Glutamatergic neuron (in vitro differentiated cells): ENCODE measurements at regions not wholly inside any gene's neighbourhood (a gene's known extent, or its start where the extent isn't known, plus 50 kb on each side); places are given as distances from the start of the nearest gene placed in this dataset.

ENCODE experiments used
- DNase-seq: peaks from one replicate; pipeline ENCODE4 v3.0.0; 2022
- H3K27ac Mint-ChIP-seq: one replicate; pipeline ENCODE4 v1.8.0; 2020; ENCODE audit warnings: mild to moderate bottlenecking, mixed read lengths, inconsistent platforms; ENCODE audit not compliant: unreplicated experiment
- H3K27me3 Mint-ChIP-seq: one replicate; pipeline ENCODE4 v1.8.0; 2020; ENCODE audit warnings: mild to moderate bottlenecking, moderate library complexity, mixed read lengths, inconsistent platforms; ENCODE audit not compliant: unreplicated experiment
- H3K36me3 Mint-ChIP-seq: one replicate; pipeline ENCODE4 v1.8.0; 2020; ENCODE audit warnings: mild to moderate bottlenecking, mixed read lengths, inconsistent platforms; ENCODE audit not compliant: unreplicated experiment
- H3K4me1 Mint-ChIP-seq: one replicate; pipeline ENCODE4 v1.8.0; 2020; ENCODE audit warnings: mild to moderate bottlenecking, low read depth, mixed read lengths, inconsistent platforms; ENCODE audit not compliant: unreplicated experiment
- H3K4me3 Mint-ChIP-seq: one replicate; pipeline ENCODE4 v1.8.0; 2020; ENCODE audit warnings: mild to moderate bottlenecking, mixed read lengths, inconsistent platforms; ENCODE audit not compliant: unreplicated experiment
- H3K9me3 Mint-ChIP-seq: one replicate; pipeline ENCODE4 v1.8.0; 2020; ENCODE audit warnings: mild to moderate bottlenecking, moderate library complexity, mixed read lengths, inconsistent platforms; ENCODE audit not compliant: unreplicated experiment
- TF ChIP-seq, protein P1 (sequence below): fragments of 200-600 bp; sonication (generic); IDR thresholded peaks from one replicate; pipeline ENCODE4 v1.5.0; 2021; ENCODE audit not compliant: partially characterized antibody, unreplicated experiment

GRCh38 chr4:141346144-141346543 lies 125.4 kb downstream of the ZNF330 start:
- TF ChIP-seq, protein P1, sequence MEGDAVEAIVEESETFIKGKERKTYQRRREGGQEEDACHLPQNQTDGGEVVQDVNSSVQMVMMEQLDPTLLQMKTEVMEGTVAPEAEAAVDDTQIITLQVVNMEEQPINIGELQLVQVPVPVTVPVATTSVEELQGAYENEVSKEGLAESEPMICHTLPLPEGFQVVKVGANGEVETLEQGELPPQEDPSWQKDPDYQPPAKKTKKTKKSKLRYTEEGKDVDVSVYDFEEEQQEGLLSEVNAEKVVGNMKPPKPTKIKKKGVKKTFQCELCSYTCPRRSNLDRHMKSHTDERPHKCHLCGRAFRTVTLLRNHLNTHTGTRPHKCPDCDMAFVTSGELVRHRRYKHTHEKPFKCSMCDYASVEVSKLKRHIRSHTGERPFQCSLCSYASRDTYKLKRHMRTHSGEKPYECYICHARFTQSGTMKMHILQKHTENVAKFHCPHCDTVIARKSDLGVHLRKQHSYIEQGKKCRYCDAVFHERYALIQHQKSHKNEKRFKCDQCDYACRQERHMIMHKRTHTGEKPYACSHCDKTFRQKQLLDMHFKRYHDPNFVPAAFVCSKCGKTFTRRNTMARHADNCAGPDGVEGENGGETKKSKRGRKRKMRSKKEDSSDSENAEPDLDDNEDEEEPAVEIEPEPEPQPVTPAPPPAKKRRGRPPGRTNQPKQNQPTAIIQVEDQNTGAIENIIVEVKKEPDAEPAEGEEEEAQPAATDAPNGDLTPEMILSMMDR: peak; percentile 20

GRCh38 chr4:141347684-141348083 lies 127.0 kb downstream of the ZNF330 start:
- Mint-ChIP-seq H3K36me3 (no peaks in the 10 kb centered on the region), H3K9me3 (no peaks in the 10 kb centered on the region), H3K27ac (no peak overlapping the region), H3K4me1 (no peaks in the 10 kb centered on the region), H3K4me3 (no peak overlapping the region), H3K27me3 (no peaks in the 10 kb centered on the region)
- DNase-seq: no peak
- TF ChIP-seq, protein P1: no peak

More at GRCh38 chr4:141346144-141346543, 125.4 kb downstream of the ZNF330 start:
- Mint-ChIP-seq H3K9me3 (no peaks in the 10 kb centered on the region), H3K4me3 (no peak overlapping the region), H3K27me3 (no peaks in the 10 kb centered on the region), H3K4me1 (no peaks in the 10 kb centered on the region), H3K27ac (no peak overlapping the region), H3K36me3 (no peaks in the 10 kb centered on the region)
- no peak for DNase-seq

GRCh38 chr4:141348125-141348524 lies 127.4 kb downstream of the ZNF330 start:
- H3K9me3 Mint-ChIP-seq: no peaks in the 10 kb centered on the region
- no peak overlapping the region for H3K4me3 Mint-ChIP-seq
- no peaks in the 10 kb centered on the region for H3K27me3 Mint-ChIP-seq
- no peak overlapping the region for H3K27ac Mint-ChIP-seq
- H3K36me3 Mint-ChIP-seq: no peaks in the 10 kb centered on the region
- TF ChIP-seq, protein P1: no peak
- DNase-seq: no peak
- H3K4me1 Mint-ChIP-seq: no peaks in the 10 kb centered on the region

- H3K9me3 Mint-ChIP-seq: no peaks in the 10 kb centered on the region
- no peak for DNase-seq
- H3K4me3 Mint-ChIP-seq: no peak overlapping the region
These were observed 127.9 kb downstream of the ZNF330 start for GRCh38 chr4:141348573-141348972.

GRCh38 chr4:141349236-141349635 lies 128.5 kb downstream of the ZNF330 start:
- no peaks in the 10 kb centered on the region for H3K9me3 Mint-ChIP-seq
- H3K4me1 Mint-ChIP-seq: no peaks in the 10 kb centered on the region
- no peaks in the 10 kb centered on the region for H3K36me3 Mint-ChIP-seq
- no peaks in the 10 kb centered on the region for H3K27me3 Mint-ChIP-seq
- H3K27ac Mint-ChIP-seq: no peak overlapping the region
- DNase-seq: no peak
- no peak overlapping the region for H3K4me3 Mint-ChIP-seq
- TF ChIP-seq, protein P1: no peak

More at GRCh38 chr4:141348573-141348972, 127.9 kb downstream of the ZNF330 start:
- no peaks in the 10 kb centered on the region for H3K4me1 Mint-ChIP-seq
- TF ChIP-seq, protein P1: no peak
- H3K27ac Mint-ChIP-seq: no peak overlapping the region
- H3K27me3 Mint-ChIP-seq: no peaks in the 10 kb centered on the region
- H3K36me3 Mint-ChIP-seq: no peaks in the 10 kb centered on the region
